HEK293 (cell line): ENCODE measurements at regions not wholly inside any gene's neighbourhood (a gene's known extent, or its start where the extent isn't known, plus 50 kb on each side); places are given as distances from the start of the nearest gene placed in this dataset.

ENCODE experiments used
- CTCF ChIP-seq: fragments of 450-650 bp; formaldehyde crosslinking; IDR thresholded peaks from 2 replicates; pipeline ENCODE4 v1.5.1; 2016; ENCODE audit warnings: missing biosample characterization, missing genetic modification characterization
- ELK4 ChIP-seq: IDR thresholded peaks from 2 replicates; pipeline ENCODE4 v1.6.1; 2011; ENCODE audit warnings: mild to moderate bottlenecking, low read depth, low read length, borderline replicate concordance
- HOXD13 ChIP-seq: sonication (generic); formaldehyde crosslinking; IDR thresholded peaks from 2 replicates; pipeline ENCODE4 v1.8.0; 2022; ENCODE audit warnings: missing genetic modification reagents, borderline replicate concordance
- YY1 ChIP-seq: fragments of 450-650 bp; formaldehyde crosslinking; IDR thresholded peaks from 2 replicates; pipeline ENCODE4 v1.5.1; 2018; ENCODE audit warnings: missing biosample characterization, missing genetic modification characterization
- ZBTB7A ChIP-seq: fragments of 450-650 bp; formaldehyde crosslinking; IDR thresholded peaks from 2 replicates; pipeline ENCODE4 v1.5.1; 2016; ENCODE audit warnings: low read depth, missing biosample characterization, missing genetic modification characterization
- ZNF274 ChIP-seq, 2 experiments: fragments of 200-500 bp in 1 of 2; fragments of 450-650 bp in 1 of 2; sonication (Bioruptor generic) in 1 of 2; formaldehyde crosslinking in 1 of 2; IDR thresholded peaks; 2 replicates each; pipeline versions ENCODE4 v1.5.1 to v1.6.1; 2014 to 2016; ENCODE audit warnings: borderline replicate concordance in 1 of 2, inconsistent platforms in 1 of 2, low read length in 1 of 2, missing biosample characterization in 1 of 2, missing genetic modification characterization in 1 of 2
- ZNF302 ChIP-seq: fragments of 450-650 bp; formaldehyde crosslinking; IDR thresholded peaks from 2 replicates; pipeline ENCODE4 v1.5.1; 2016; ENCODE audit warnings: missing biosample characterization, missing genetic modification characterization, low read depth
- ZNF513 ChIP-seq: fragments of 450-650 bp; IDR thresholded peaks from 2 replicates; pipeline ENCODE4 v1.5.1; 2018; ENCODE audit warnings: missing biosample characterization, missing genetic modification characterization
- ZNF549 ChIP-seq: fragments of 450-650 bp; IDR thresholded peaks from 2 replicates; pipeline ENCODE4 v1.5.1; 2018; ENCODE audit warnings: missing biosample characterization, missing genetic modification characterization, mild to moderate bottlenecking, inconsistent platforms, moderate library complexity
- ZNF558 ChIP-seq: fragments of 450-650 bp; formaldehyde crosslinking; IDR thresholded peaks from 2 replicates; pipeline ENCODE4 v1.5.1; 2016; ENCODE audit warnings: missing biosample characterization, missing genetic modification characterization

- TF ChIP-seq ZNF274 (IDR thresholded peaks at IDR 0.05; ENCODE audit: low read length): no peak
- TF ChIP-seq ZNF274 (tag by site-specific recombination; IDR thresholded peaks at IDR 0.05; ENCODE audit: borderline replicate concordance): no peak
- no peak for TF ChIP-seq CTCF
- no peak for TF ChIP-seq ZNF549 (tag by site-specific recombination)
- TF ChIP-seq ZNF558: no peak
- no peak for TF ChIP-seq ZNF302 (tag by site-specific recombination)
- TF ChIP-seq YY1 (tag by site-specific recombination): no peak
- no peak for TF ChIP-seq HOXD13 (CRISPR knock-in tag)
- TF ChIP-seq ELK4: no peak
- no peak for TF ChIP-seq ZNF513 (tag by site-specific recombination)
- TF ChIP-seq ZBTB7A (tag by site-specific recombination): no peak
These were observed 124.6 kb upstream of the CXADR start for GRCh38 chr21:17388226-17388625.
